ENCODE measurements at regions not wholly inside any gene's neighbourhood (a gene's known extent, or its start where the extent isn't known, plus 50 kb on each side); places are given as distances from the start of the nearest gene placed in this dataset.
"Not testable (repeated sequence)": the region's sequence is repeated elsewhere in the genome, so short reads cannot be mapped to it uniquely, and the experiment has no call there.

DNA sequence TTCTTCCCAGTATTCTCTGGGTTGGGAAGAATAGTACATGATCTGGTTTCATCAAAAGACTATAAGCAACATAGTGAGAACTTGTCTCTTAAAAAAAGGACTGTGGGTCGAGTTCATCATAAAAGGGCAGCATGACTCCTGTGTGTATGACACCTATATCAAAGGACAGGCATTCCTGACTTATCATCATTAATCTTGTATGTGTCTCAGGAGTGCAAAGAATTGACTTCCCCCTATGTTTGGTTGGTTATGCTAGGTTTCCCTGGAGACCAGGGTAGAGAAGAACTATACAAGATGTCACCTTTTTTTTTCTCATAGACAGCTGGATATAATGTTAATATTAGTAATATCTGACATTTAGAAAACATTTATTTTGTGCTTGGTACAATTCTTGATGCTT lies 173.1 kb upstream of the ANKRD55 start:
- TF ChIP-seq CTCF (conservative IDR thresholded peaks at IDR 0.05; ENCODE audit: low read length): no peak
- DNase-seq (ENCODE audit: low read depth): no peak
- H3K4me3 ChIP-seq (ENCODE audit: low read length): no peak overlapping the region

DNA sequence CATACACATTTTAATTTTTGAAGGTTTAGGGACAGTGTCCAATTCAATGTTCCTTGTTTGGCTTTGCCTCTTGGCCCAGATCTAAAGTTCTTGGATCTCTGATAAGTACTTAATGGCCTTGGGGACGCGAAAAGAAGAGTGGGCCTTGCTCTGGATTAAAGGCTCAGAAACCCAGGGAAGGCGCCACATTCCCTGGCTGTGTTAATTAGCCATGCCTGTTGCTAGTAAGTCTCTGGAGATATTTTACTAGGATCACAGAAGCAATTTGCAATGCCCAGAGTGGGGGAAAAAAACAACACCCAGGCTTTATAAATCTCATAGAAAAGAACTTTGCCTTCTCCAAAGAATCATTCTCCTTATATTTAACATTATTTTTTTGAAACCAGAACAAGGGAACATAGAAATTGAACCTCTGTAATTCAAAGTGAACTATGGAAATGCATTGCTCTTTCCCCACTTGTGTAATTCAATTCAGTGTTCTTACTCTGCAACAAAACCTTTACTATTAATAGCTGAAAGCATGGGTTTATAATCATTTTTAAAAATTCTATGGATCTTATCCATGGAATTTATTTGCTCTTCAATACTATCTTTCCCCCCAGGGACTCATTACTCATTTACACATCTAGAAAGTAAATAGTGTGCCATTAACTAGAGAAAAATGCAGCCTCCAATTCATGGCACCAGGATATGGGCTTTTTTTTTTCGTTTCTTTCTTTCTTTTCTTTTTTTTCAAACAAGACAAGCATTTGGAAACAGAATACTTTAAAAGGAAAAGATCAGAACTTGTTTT lies 172.2 kb upstream of the ANKRD55 start:
- no peak overlapping the region for H3K4me3 ChIP-seq (ENCODE audit: low read length)
- DNase-seq (ENCODE audit: low read depth): no peak
- TF ChIP-seq CTCF (conservative IDR thresholded peaks at IDR 0.05; ENCODE audit: low read length): no peak

GRCh38 chr5:56402266-56403220 lies 169.4 kb upstream of the ANKRD55 start:
- no peak for TF ChIP-seq CTCF (conservative IDR thresholded peaks at IDR 0.05; ENCODE audit: low read length)
- no peak for DNase-seq (ENCODE audit: low read depth)
- no peak overlapping the region for H3K4me3 ChIP-seq (ENCODE audit: low read length)

DNA sequence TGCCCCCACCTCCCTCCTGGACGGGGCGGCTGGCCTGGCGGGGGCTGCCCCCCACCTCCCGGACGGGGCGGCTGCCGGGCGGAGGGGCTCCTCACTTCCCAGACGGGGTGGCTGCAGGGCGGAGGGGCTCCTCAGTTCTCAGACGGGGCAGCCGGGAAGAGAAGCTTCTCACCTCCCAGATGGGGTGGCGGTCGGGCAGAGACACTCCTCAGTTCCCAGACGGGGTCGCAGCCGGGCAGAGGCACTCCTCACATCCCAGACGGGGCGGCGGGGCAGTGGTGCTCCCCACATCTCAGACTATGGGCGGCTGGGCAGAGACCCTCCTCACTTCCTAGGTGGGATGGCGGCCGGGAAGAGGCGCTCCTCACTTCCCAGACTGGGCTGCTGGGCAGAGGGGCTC lies 164.7 kb upstream of the ANKRD55 start:
- H3K4me3 ChIP-seq (ENCODE audit: low read length); DNase-seq (ENCODE audit: low read depth): not testable (repeated sequence)

- DNase-seq (ENCODE audit: low read depth): no peak
- TF ChIP-seq CTCF (conservative IDR thresholded peaks at IDR 0.05; ENCODE audit: low read length): no peak
- H3K4me3 ChIP-seq (ENCODE audit: low read length): no peak overlapping the region
Observed at GRCh38 chr5:56396634-56397033, 163.5 kb upstream of the ANKRD55 start.

DNA sequence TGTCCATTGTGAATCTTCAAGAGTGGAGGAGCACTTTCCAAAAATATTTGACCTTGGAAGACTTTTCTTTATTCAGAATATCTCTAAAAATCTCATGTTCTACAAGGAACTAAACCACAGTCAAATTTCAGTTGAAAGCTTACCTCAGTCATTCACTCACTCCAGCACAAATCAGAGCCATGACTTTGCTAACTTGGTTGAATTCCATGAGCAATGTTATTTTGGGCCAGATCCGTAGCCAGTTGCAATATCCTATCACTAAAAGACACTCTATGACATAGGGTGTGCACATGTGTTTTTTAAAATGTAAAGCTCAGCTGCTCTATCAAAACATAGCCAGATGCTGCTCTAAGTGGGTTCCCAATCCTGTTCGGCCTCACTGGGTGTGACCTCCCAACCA lies 156.1 kb upstream of the ANKRD55 start:
- H3K4me3 ChIP-seq (ENCODE audit: low read length): no peak overlapping the region
- no peak for TF ChIP-seq CTCF (conservative IDR thresholded peaks at IDR 0.05; ENCODE audit: low read length)

DNA sequence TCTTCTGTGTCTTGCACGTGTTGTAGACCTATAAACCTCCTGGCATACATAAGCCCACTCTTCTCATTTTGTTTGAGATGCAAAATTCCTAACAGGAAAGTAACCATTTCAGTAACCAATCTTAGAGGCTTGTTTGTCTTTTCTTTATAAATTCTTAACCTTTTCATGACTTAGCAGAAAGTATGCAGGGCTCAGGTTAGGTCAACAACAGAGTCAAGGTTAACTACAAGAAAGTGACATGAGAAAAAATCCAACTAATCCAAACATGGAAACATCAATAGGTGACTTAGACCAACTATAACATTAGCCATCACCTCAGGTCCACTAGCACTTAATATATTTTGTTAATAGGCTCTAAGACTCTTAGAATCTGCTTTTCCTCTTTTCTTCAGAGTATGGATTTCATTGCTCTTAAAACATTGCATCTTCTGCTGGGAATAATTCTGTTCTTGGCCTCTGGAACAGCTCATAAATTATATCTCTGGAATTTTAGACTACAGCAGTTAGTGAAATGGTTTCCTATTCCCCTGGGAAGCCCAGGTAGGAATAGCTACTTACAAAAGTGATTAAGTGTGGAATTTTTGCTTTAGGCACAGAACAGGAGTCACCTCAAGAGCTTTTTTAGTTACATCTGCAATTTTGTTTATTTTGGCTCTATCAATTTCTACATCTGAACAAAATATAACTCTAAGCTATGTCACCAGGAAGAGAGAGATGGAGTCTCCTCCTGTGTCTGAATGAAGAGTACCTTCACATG lies 155.3 kb upstream of the ANKRD55 start:
- no peak overlapping the region for H3K4me3 ChIP-seq (ENCODE audit: low read length)
- no peak for TF ChIP-seq CTCF (conservative IDR thresholded peaks at IDR 0.05; ENCODE audit: low read length)
- no peak for DNase-seq (ENCODE audit: low read depth)

More for the DNA sequence above, 156.1 kb upstream of the ANKRD55 start:
- no peak for DNase-seq (ENCODE audit: low read depth)
